BJ (cell line): ENCODE measurements at regions not wholly inside any gene's neighbourhood (a gene's known extent, or its start where the extent isn't known, plus 50 kb on each side); places are given as distances from the start of the nearest gene placed in this dataset.

Experiments used
- CTCF ChIA-PET: fragments of 350-600 bp; formaldehyde crosslinking; extraction: SDS; loops from one replicate; lab custom pipeline; 2021; ENCODE audit warnings: antibody characterized with exemption, inconsistent platforms; lab: Yijun Ruan, JAX
- POLR2A ChIA-PET: fragments of 300-600 bp; sonication (Branson Sonifier 250); formaldehyde crosslinking; extraction: SDS; loops from one replicate; lab custom pipeline; 2021; ENCODE audit warnings: antibody characterized with exemption; lab: Charles Lee
- DNase-seq: peaks from one replicate; pipeline ENCODE4 v3.0.0-alpha.2; 2011; ENCODE audit warnings: low read depth
- H3K27me3 ChIP-seq: 2 replicates; pipeline ENCODE4 v1.6.0; 2011; ENCODE audit warnings: low read length; ENCODE audit not compliant: control insufficient read depth, insufficient read depth
- H3K36me3 ChIP-seq: 2 replicates; pipeline ENCODE4 v1.5.1; 2011; ENCODE audit warnings: low read length; ENCODE audit not compliant: control insufficient read depth, insufficient read depth
- H3K4me3 ChIP-seq: 2 replicates; pipeline ENCODE4 v1.5.1; 2011; ENCODE audit warnings: low read depth, mild to moderate bottlenecking, control low read depth, low read length
- TF ChIP-seq, protein P1 (sequence below): IDR thresholded peaks from 2 replicates; pipeline ENCODE4 v1.5.1; 2011; ENCODE audit warnings: low read depth, mild to moderate bottlenecking, control low read depth, inconsistent platforms, low read length, moderate library complexity; ENCODE audit not compliant: insufficient read depth

DNA sequence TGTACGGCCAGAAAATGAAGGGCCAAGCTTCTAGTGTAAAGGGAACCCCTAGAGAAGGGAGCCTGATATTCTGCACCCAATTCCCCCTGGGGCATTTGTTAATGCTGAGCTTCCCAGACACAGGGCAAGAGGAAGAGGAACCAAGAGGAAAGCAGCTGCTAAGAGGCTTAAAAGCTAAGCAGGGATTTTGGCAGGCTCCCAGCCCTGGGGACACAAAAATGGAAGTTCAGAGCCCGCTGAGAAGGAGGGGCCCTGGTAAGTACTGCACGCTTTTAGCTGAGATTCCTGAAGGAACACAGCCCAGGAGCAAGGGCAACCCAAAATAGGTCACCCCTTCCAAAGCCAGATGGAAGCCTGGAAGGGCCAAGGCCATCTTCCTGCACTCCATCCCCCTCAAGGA lies 387.3 kb upstream of the MGMT start:
- H3K27me3 ChIP-seq: no peaks in the 10 kb centered on the region
- DNase-seq: no peak
- TF ChIP-seq, protein P1, sequence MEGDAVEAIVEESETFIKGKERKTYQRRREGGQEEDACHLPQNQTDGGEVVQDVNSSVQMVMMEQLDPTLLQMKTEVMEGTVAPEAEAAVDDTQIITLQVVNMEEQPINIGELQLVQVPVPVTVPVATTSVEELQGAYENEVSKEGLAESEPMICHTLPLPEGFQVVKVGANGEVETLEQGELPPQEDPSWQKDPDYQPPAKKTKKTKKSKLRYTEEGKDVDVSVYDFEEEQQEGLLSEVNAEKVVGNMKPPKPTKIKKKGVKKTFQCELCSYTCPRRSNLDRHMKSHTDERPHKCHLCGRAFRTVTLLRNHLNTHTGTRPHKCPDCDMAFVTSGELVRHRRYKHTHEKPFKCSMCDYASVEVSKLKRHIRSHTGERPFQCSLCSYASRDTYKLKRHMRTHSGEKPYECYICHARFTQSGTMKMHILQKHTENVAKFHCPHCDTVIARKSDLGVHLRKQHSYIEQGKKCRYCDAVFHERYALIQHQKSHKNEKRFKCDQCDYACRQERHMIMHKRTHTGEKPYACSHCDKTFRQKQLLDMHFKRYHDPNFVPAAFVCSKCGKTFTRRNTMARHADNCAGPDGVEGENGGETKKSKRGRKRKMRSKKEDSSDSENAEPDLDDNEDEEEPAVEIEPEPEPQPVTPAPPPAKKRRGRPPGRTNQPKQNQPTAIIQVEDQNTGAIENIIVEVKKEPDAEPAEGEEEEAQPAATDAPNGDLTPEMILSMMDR: no peak
- no peaks in the 10 kb centered on the region for H3K36me3 ChIP-seq
- ChIA-PET POLR2A (no interaction called here), CTCF (no interaction called here)
- no peak overlapping the region for H3K4me3 ChIP-seq

DNA sequence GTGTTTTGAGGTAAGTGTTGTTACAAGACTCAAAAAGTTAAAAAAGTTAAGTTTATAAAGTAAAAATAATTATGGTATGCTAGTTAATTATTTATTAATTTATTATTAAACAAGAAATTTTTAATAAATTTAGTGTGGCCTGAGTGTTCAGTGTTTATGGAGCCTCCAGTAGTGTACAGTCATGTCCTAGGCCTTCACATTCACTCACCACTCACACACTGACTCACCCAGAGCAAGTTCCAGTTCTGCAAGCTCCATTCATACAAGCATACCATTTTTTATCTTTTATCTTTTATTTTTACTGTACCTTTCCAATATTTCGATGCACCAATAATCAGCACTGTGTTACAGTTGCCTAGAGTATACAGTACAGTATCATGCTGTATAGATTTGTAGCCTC lies 381.2 kb upstream of the MGMT start:
- no peak for DNase-seq
- CTCF ChIA-PET: no interaction called here
- Histone ChIP-seq H3K4me3 (no peak overlapping the region), H3K27me3 (no peaks in the 10 kb centered on the region), H3K36me3 (no peaks in the 10 kb centered on the region)
- TF ChIP-seq, protein P1: no peak
- POLR2A ChIA-PET: no interaction called here

DNA sequence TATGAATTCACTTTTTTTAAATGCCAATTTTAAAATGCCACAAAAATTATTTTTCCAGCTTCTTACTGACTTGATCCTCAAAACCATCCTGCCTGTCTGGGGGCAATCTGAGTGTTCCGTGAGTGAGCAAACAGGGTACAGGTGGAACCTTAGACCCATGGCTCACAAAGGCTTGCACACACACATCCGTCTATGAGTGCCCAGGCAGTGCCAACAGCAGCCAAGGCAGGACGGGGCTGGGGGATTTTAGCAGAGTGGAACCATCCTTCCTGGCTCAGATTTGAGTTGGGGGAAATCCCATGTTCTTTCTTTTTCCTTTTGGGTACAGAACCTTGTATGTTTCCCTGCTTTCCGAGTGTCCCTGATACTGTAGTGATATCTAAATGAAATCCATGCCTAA lies 377.7 kb upstream of the MGMT start:
- ChIA-PET CTCF (no interaction called here), POLR2A (no interaction called here)
- TF ChIP-seq, protein P1: no peak
- H3K4me3 ChIP-seq: no peak overlapping the region
- DNase-seq: no peak
- no peaks in the 10 kb centered on the region for H3K27me3 ChIP-seq
- no peaks in the 10 kb centered on the region for H3K36me3 ChIP-seq

DNA sequence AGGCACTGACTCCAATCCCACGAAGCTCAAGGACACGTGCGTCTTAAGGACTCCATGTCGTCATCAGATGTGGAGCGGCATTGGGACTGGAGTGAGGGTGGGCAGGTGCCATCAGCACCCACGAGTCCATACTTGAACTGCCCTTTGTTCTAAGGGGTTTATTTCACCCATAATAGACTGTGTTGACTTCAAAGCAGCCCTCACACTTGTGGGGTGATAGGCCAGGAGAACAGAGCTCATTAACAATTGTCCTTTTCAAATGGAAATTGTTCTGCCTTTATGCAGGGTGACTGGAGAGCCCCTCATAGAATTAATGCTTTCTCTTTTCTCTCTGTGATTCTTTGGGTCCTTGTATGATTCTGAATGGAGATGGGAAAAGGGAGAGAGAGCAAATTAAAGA lies 376.9 kb upstream of the MGMT start:
- CTCF ChIA-PET: no interaction called here
- Histone ChIP-seq H3K27me3 (no peaks in the 10 kb centered on the region), H3K36me3 (no peaks in the 10 kb centered on the region), H3K4me3 (no peak overlapping the region)
- TF ChIP-seq, protein P1: no peak
- POLR2A ChIA-PET: no interaction called here
- DNase-seq: no peak

DNA sequence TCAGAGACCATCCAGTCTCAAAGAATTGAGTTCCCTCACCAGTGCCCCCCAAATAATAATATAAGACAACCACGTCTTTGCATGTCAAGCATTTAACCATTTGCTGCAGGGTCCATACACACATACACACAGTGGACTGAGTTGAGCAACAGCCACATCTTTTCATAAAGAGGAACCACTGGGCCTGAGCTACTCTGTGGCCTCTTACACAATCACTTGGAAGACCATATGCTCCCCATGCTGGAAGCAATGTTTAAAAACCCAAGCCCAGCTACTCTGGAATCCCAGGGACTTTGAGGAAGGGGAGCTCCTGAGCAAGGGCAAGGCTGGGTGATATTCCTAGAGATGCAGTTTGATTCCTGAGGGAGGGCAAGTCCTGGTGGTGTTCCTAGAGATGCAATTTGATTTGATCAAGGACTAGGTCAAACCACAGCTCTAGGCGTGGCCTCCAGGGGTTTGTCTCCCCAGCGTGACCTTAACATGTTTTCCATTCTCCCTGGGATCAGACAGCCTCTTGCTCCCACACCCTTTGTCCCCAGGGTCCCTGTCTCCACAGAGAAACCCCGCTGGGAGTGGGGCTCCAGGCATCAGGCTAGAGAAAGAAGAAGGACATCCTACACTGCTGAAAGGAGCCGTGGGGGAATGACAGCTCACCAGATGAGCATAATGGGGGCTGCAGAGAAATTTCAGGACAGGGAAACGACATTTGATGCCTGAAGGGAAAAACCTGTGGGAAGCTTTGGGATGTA lies 376.2 kb upstream of the MGMT start:
- no peak overlapping the region for H3K4me3 ChIP-seq
- POLR2A ChIA-PET: no interaction called here
- CTCF ChIA-PET: no interaction called here
- DNase-seq: no peak
- H3K36me3 ChIP-seq: no peaks in the 10 kb centered on the region
- TF ChIP-seq, protein P1: no peak
- no peaks in the 10 kb centered on the region for H3K27me3 ChIP-seq
